22Rv1 (cell line): ENCODE measurements at regions not wholly inside any gene's neighbourhood (a gene's known extent, or its start where the extent isn't known, plus 50 kb on each side); places are given as distances from the start of the nearest gene placed in this dataset.

Experiments used
- CTCF ChIP-seq: fragments of 450-650 bp; IDR thresholded peaks from 2 replicates; pipeline ENCODE4 v1.5.1; 2017; ENCODE audit warnings: mild to moderate bottlenecking
- ZFX ChIP-seq: fragments of 450-650 bp; IDR thresholded peaks from 2 replicates; pipeline ENCODE4 v1.6.1; 2017; ENCODE audit warnings: antibody characterized with exemption, borderline replicate concordance

- TF ChIP-seq CTCF = no peak
- TF ChIP-seq ZFX = no peak
Measured at GRCh38 chr20:19830211-19830785, 72.2 kb downstream of the RIN2 start.
